Upper lobe of left lung (tissue), 4 donors: ENCODE measurements at regions not wholly inside any gene's neighbourhood (a gene's known extent, or its start where the extent isn't known, plus 50 kb on each side); places are given as distances from the start of the nearest gene placed in this dataset.

Source experiments
- CTCF ChIP-seq, 6 experiments: fragments of 450-650 bp in 4 of 6; fragments of 200-600 bp in 2 of 6; sonication (generic) in 2 of 6; IDR thresholded peaks; one replicate each; pipeline ENCODE4 v1.5.1; 2016 to 2019; ENCODE audit warnings: antibody characterized with exemption in 6 of 6
- POLR2A ChIP-seq, 4 donors: fragments of 450-650 bp; IDR thresholded peaks; one replicate each; pipeline ENCODE4 v1.5.1; 2016 to 2017; ENCODE audit warnings: antibody characterized with exemption in 4 of 4, mild to moderate bottlenecking in 2 of 4

- TF ChIP-seq POLR2A (IDR thresholded peaks at IDR 0.05) (no peak), CTCF (IDR thresholded peaks at IDR 0.05) (no peak)
Measured at GRCh38 chr11:112380464-112380863, 119.8 kb upstream of the PLET1 start.
